ENCODE measurements at regions not wholly inside any gene's neighbourhood (a gene's known extent, or its start where the extent isn't known, plus 50 kb on each side); places are given as distances from the start of the nearest gene placed in this dataset.

- TF ChIP-seq, protein P1, sequence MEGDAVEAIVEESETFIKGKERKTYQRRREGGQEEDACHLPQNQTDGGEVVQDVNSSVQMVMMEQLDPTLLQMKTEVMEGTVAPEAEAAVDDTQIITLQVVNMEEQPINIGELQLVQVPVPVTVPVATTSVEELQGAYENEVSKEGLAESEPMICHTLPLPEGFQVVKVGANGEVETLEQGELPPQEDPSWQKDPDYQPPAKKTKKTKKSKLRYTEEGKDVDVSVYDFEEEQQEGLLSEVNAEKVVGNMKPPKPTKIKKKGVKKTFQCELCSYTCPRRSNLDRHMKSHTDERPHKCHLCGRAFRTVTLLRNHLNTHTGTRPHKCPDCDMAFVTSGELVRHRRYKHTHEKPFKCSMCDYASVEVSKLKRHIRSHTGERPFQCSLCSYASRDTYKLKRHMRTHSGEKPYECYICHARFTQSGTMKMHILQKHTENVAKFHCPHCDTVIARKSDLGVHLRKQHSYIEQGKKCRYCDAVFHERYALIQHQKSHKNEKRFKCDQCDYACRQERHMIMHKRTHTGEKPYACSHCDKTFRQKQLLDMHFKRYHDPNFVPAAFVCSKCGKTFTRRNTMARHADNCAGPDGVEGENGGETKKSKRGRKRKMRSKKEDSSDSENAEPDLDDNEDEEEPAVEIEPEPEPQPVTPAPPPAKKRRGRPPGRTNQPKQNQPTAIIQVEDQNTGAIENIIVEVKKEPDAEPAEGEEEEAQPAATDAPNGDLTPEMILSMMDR (IDR thresholded peaks at IDR 0.05) = no peak
- TF ChIP-seq ZNF512 (CRISPR knock-in tag; IDR thresholded peaks at IDR 0.05; ENCODE audit: borderline replicate concordance) (no peak), TP53 (CRISPR knock-in tag; IDR thresholded peaks at IDR 0.05) (no peak), USF2 (CRISPR knock-in tag; IDR thresholded peaks at IDR 0.05) (no peak), ZNF281 (CRISPR knock-in tag; IDR thresholded peaks at IDR 0.05) (no peak), E2F5 (CRISPR knock-in tag; IDR thresholded peaks at IDR 0.05) (no peak), ESRRA (CRISPR knock-in tag; IDR thresholded peaks at IDR 0.05; ENCODE audit: borderline replicate concordance) (no peak), USF1 (CRISPR knock-in tag; IDR thresholded peaks at IDR 0.05) (no peak), ZNF416 (CRISPR knock-in tag; IDR thresholded peaks at IDR 0.05) (no peak), NFYB (CRISPR knock-in tag; conservative IDR thresholded peaks at IDR 0.05; ENCODE audit: low read depth) (no peak), ZNF121 (CRISPR knock-in tag; IDR thresholded peaks at IDR 0.05) (no peak)
- TF ChIP-seq, protein P2, sequence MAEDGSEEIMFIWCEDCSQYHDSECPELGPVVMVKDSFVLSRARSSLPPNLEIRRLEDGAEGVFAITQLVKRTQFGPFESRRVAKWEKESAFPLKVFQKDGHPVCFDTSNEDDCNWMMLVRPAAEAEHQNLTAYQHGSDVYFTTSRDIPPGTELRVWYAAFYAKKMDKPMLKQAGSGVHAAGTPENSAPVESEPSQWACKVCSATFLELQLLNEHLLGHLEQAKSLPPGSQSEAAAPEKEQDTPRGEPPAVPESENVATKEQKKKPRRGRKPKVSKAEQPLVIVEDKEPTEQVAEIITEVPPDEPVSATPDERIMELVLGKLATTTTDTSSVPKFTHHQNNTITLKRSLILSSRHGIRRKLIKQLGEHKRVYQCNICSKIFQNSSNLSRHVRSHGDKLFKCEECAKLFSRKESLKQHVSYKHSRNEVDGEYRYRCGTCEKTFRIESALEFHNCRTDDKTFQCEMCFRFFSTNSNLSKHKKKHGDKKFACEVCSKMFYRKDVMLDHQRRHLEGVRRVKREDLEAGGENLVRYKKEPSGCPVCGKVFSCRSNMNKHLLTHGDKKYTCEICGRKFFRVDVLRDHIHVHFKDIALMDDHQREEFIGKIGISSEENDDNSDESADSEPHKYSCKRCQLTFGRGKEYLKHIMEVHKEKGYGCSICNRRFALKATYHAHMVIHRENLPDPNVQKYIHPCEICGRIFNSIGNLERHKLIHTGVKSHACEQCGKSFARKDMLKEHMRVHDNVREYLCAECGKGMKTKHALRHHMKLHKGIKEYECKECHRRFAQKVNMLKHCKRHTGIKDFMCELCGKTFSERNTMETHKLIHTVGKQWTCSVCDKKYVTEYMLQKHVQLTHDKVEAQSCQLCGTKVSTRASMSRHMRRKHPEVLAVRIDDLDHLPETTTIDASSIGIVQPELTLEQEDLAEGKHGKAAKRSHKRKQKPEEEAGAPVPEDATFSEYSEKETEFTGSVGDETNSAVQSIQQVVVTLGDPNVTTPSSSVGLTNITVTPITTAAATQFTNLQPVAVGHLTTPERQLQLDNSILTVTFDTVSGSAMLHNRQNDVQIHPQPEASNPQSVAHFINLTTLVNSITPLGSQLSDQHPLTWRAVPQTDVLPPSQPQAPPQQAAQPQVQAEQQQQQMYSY (CRISPR knock-in tag; IDR thresholded peaks at IDR 0.05) = no peak
- TF ChIP-seq, protein P3, sequence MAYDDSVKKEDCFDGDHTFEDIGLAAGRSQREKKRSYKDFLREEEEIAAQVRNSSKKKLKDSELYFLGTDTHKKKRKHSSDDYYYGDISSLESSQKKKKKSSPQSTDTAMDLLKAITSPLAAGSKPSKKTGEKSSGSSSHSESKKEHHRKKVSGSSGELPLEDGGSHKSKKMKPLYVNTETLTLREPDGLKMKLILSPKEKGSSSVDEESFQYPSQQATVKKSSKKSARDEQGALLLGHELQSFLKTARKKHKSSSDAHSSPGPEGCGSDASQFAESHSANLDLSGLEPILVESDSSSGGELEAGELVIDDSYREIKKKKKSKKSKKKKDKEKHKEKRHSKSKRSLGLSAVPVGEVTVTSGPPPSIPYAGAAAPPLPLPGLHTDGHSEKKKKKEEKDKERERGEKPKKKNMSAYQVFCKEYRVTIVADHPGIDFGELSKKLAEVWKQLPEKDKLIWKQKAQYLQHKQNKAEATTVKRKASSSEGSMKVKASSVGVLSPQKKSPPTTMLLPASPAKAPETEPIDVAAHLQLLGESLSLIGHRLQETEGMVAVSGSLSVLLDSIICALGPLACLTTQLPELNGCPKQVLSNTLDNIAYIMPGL (CRISPR knock-in tag; IDR thresholded peaks at IDR 0.05) = no peak
- TF ChIP-seq, protein P4, sequence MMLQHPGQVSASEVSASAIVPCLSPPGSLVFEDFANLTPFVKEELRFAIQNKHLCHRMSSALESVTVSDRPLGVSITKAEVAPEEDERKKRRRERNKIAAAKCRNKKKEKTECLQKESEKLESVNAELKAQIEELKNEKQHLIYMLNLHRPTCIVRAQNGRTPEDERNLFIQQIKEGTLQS (CRISPR knock-in tag; conservative IDR thresholded peaks at IDR 0.05) = no peak
Measured at GRCh38 chr7:113519472-113519871, 399.3 kb downstream of the PPP1R3A start.

All from WTC11 (cell line).